OCI-LY1 (cell line): ENCODE measurements at regions not wholly inside any gene's neighbourhood (a gene's known extent, or its start where the extent isn't known, plus 50 kb on each side); places are given as distances from the start of the nearest gene placed in this dataset.

ENCODE experiments used
- H2AFZ ChIP-seq: fragments of 200-600 bp; sonication (generic), shearing (Covaris generic); 2 replicates; pipeline ENCODE4 v1.6.0; 2014; ENCODE audit warnings: antibody characterized with exemption, mild to moderate bottlenecking, low read length
- H3F3A ChIP-seq: fragments of 200-600 bp; sonication (generic), shearing (Covaris generic); 2 replicates; pipeline ENCODE4 v1.6.0; 2014; ENCODE audit warnings: mild to moderate bottlenecking, antibody characterized with exemption, low read length, moderate library complexity; ENCODE audit not compliant: insufficient read depth
- H3K27ac ChIP-seq: fragments of 200-600 bp; sonication (generic); 2 replicates; pipeline ENCODE4 v1.5.1; 2014; ENCODE audit warnings: low read length, mixed run types, mild to moderate bottlenecking, low read depth; ENCODE audit not compliant: poor library complexity, severe bottlenecking
- H3K27me3 ChIP-seq: fragments of 200-600 bp; sonication (generic); 2 replicates; pipeline ENCODE4 v1.6.0; 2014; ENCODE audit warnings: antibody characterized with exemption, mild to moderate bottlenecking, low read length, moderate library complexity; ENCODE audit not compliant: insufficient read depth
- H3K36me3 ChIP-seq: fragments of 200-600 bp; sonication (generic); 2 replicates; pipeline ENCODE4 v1.6.1; 2014; ENCODE audit warnings: mild to moderate bottlenecking, antibody characterized with exemption, low read length, moderate library complexity, mixed read lengths; ENCODE audit not compliant: insufficient read depth
- H3K4me1 ChIP-seq: fragments of 200-600 bp; sonication (generic); 2 replicates; pipeline ENCODE4 v1.5.1; 2014; ENCODE audit warnings: mild to moderate bottlenecking, low read length, moderate library complexity; ENCODE audit not compliant: insufficient read depth, severe bottlenecking
- H3K4me2 ChIP-seq: fragments of 200-600 bp; sonication (generic), shearing (Covaris generic); 2 replicates; pipeline ENCODE4 v1.6.1; 2014; ENCODE audit warnings: low read length
- H3K4me3 ChIP-seq: fragments of 200-600 bp; sonication (generic); 2 replicates; pipeline ENCODE4 v1.5.1; 2014; ENCODE audit warnings: low read length, low read depth, mild to moderate bottlenecking, mixed read lengths; ENCODE audit not compliant: poor library complexity, severe bottlenecking
- H3K79me2 ChIP-seq: fragments of 200-600 bp; shearing (Covaris generic); 2 replicates; pipeline ENCODE4 v1.6.1; 2016; ENCODE audit warnings: mixed run types, low read length, mixed read lengths; ENCODE audit not compliant: insufficient read depth
- H3K9ac ChIP-seq: fragments of 200-600 bp; sonication (generic), shearing (Covaris generic); 2 replicates; pipeline ENCODE4 v1.6.1; 2014; ENCODE audit warnings: mild to moderate bottlenecking, low read length, mixed read lengths
- H3K9me2 ChIP-seq: fragments of 200-600 bp; sonication (generic), shearing (Covaris generic); 2 replicates; pipeline ENCODE4 v1.6.1; 2014; ENCODE audit warnings: low read depth, mild to moderate bottlenecking, low read length, mixed read lengths
- H3K9me3 ChIP-seq: fragments of 200-600 bp; shearing (Covaris generic); 2 replicates; pipeline ENCODE4 v1.6.1; 2014; ENCODE audit warnings: low read length, mixed read lengths
- H4K20me1 ChIP-seq: fragments of 200-600 bp; sonication (generic), shearing (Covaris generic); 2 replicates; pipeline ENCODE4 v1.6.0; 2016; ENCODE audit warnings: mild to moderate bottlenecking, low read length; ENCODE audit not compliant: insufficient read depth
- CTCF ChIP-seq: fragments of 200-600 bp; sonication (generic), shearing (Covaris generic); IDR thresholded peaks from 2 replicates; pipeline ENCODE4 v1.5.1; 2017; ENCODE audit warnings: mild to moderate bottlenecking, antibody characterized with exemption, low read length, moderate library complexity, mixed read lengths
- EZH2 ChIP-seq: fragments of 200-600 bp; sonication (generic), shearing (Covaris generic); IDR thresholded peaks from 2 replicates; pipeline ENCODE4 v1.8.0; 2017; ENCODE audit warnings: borderline replicate concordance, mixed run types, mild to moderate bottlenecking, antibody characterized with exemption, low read length, moderate library complexity, mixed read lengths

- Histone ChIP-seq H3K4me3 (no peak overlapping the region), H3K4me1 (no peaks in the 10 kb centered on the region), H3K27ac (no peak overlapping the region), H3K27me3 (no peaks in the 10 kb centered on the region), H3K79me2 (no peaks in the 10 kb centered on the region), H3K9me2 (no peaks in the 10 kb centered on the region), H3K9ac (no peak overlapping the region), H2AFZ (no peak overlapping the region), H3K9me3 (no peaks in the 10 kb centered on the region), H3K4me2 (no peak overlapping the region), H4K20me1 (no peaks in the 10 kb centered on the region), H3K36me3 (no peaks in the 10 kb centered on the region), H3F3A (no peaks in the 10 kb centered on the region)
- TF ChIP-seq CTCF, result no peak
- no peak for TF ChIP-seq EZH2
These were observed 136.8 kb downstream of the RHOU start for GRCh38 chr1:228872080-228872479.

- TF ChIP-seq CTCF (no peak), EZH2 (no peak)
- no peaks in the 10 kb centered on the region for H3K9me3 ChIP-seq
- no peaks in the 10 kb centered on the region for H3K79me2 ChIP-seq
- no peaks in the 10 kb centered on the region for H4K20me1 ChIP-seq
- H3K27ac ChIP-seq, result no peak overlapping the region
- no peaks in the 10 kb centered on the region for H3K9me2 ChIP-seq
- no peak overlapping the region for H3K4me3 ChIP-seq
- H3K9ac ChIP-seq, result no peak overlapping the region
- H3F3A ChIP-seq, result no peaks in the 10 kb centered on the region
- H3K4me2 ChIP-seq, result no peak overlapping the region
- H2AFZ ChIP-seq, result no peak overlapping the region
- H3K27me3 ChIP-seq, result no peaks in the 10 kb centered on the region
- H3K36me3 ChIP-seq, result no peaks in the 10 kb centered on the region
- no peaks in the 10 kb centered on the region for H3K4me1 ChIP-seq
These were observed 138.4 kb downstream of the RHOU start for GRCh38 chr1:228873709-228874108.

DNA sequence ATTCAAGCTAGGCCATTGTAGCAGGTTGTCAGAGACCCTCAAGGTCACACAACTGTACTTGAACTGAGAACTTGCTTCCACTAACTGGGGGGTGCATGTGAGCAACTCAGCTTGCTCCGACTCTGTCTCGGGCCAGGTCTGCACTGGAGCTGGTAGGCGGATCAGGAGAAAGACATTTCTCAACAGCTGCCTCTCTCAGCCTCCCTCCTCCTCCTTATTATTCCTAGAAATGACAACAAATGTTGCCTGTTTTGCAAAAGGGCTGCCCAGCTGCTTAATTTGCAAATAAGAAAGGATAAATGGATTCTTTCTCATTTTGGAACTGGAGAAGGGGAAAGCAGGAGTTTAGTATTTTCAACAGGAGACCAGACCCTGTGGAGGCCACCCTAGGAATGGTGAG, 140.5 kb downstream of the RHOU start:
- H3K9ac ChIP-seq, result no peak overlapping the region
- no peaks in the 10 kb centered on the region for H4K20me1 ChIP-seq
- H3K4me1 ChIP-seq, result no peaks in the 10 kb centered on the region
- H3K27ac ChIP-seq, result no peak overlapping the region
- no peak overlapping the region for H3K4me2 ChIP-seq
- no peaks in the 10 kb centered on the region for H3K36me3 ChIP-seq
- no peak overlapping the region for H3K4me3 ChIP-seq
- no peaks in the 10 kb centered on the region for H3K27me3 ChIP-seq
- TF ChIP-seq CTCF (no peak), EZH2 (no peak)
- H3F3A ChIP-seq, result no peaks in the 10 kb centered on the region
- no peaks in the 10 kb centered on the region for H3K9me3 ChIP-seq
- no peak overlapping the region for H2AFZ ChIP-seq
- H3K9me2 ChIP-seq, result no peaks in the 10 kb centered on the region
- no peaks in the 10 kb centered on the region for H3K79me2 ChIP-seq
